ENCODE measurements at regions not wholly inside any gene's neighbourhood (a gene's known extent, or its start where the extent isn't known, plus 50 kb on each side); places are given as distances from the start of the nearest gene placed in this dataset.

- Histone ChIP-seq H3K4me3 (no peak overlapping the region), H3K27ac (no peak overlapping the region), H3K36me3 (no peaks in the 10 kb centered on the region), H3K4me1 (no peaks in the 10 kb centered on the region), H3K27me3 (no peaks in the 10 kb centered on the region), H3K9ac (ENCODE audit: low read depth in 2 of 2, low read length in 2 of 2) (no peak overlapping the region), H3K9me3 (no peaks in the 10 kb centered on the region)
- no peak for DNase-seq
- TF ChIP-seq, protein P1, sequence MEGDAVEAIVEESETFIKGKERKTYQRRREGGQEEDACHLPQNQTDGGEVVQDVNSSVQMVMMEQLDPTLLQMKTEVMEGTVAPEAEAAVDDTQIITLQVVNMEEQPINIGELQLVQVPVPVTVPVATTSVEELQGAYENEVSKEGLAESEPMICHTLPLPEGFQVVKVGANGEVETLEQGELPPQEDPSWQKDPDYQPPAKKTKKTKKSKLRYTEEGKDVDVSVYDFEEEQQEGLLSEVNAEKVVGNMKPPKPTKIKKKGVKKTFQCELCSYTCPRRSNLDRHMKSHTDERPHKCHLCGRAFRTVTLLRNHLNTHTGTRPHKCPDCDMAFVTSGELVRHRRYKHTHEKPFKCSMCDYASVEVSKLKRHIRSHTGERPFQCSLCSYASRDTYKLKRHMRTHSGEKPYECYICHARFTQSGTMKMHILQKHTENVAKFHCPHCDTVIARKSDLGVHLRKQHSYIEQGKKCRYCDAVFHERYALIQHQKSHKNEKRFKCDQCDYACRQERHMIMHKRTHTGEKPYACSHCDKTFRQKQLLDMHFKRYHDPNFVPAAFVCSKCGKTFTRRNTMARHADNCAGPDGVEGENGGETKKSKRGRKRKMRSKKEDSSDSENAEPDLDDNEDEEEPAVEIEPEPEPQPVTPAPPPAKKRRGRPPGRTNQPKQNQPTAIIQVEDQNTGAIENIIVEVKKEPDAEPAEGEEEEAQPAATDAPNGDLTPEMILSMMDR (IDR thresholded peaks at IDR 0.05), result no peak
- intact Hi-C loops (cut with DNase I), result no loop called here
These were observed 411.5 kb downstream of the TENT5A start for GRCh38 chr6:81340946-81341345.

DNA sequence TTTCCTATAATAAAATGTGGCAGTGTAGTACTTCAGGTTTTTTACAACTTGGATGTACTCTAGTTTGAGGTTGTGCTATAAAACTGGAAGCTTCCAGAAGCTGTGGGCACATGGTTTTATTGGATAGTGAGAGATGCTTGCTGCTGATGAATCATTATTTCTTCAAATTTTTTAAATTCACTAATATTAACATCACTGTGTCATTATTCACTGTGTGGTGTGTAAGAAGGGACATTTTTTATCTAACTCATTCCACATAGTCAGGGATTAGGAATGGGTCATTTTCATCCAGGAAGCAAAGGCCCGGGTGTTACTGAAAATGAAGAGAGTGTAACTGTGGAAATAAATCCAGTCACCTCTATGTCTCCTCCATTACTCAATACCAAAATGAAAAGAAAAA, 421.0 kb downstream of the TENT5A start:
- Histone ChIP-seq H3K36me3 (no peaks in the 10 kb centered on the region), H3K27me3 (no peaks in the 10 kb centered on the region), H3K27ac (no peak overlapping the region), H3K9ac (ENCODE audit: low read depth in 2 of 2, low read length in 2 of 2) (no peak overlapping the region), H3K4me1 (no peaks in the 10 kb centered on the region), H3K9me3 (no peaks in the 10 kb centered on the region), H3K4me3 (no peak overlapping the region)
- TF ChIP-seq, protein P1 (IDR thresholded peaks at IDR 0.05), result no peak
- intact Hi-C loops (cut with DNase I), result no loop called here
- DNase-seq, result no peak

DNA sequence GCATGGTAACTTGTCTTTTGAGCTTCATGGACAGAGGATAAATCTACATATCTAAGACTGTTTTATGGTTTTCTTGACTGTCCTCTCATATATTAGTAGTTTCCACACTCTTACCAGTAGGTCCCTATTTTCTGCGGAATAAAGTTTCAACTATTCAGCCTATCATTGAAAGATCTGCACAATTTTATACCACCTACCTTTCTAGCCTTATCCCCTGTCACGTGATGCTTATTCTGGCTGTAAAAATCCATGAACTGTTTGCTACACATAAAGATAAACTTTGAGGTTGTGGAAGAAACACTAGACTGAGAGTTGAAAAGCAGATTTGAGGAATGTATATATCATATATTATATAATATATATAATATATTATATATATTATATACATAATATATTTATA, 423.8 kb downstream of the TENT5A start:
- no peak overlapping the region for H3K27ac ChIP-seq
- H3K4me3 ChIP-seq, result no peak overlapping the region
- H3K4me1 ChIP-seq, result no peaks in the 10 kb centered on the region
- no peaks in the 10 kb centered on the region for H3K36me3 ChIP-seq
- no peaks in the 10 kb centered on the region for H3K27me3 ChIP-seq
- H3K9me3 ChIP-seq, result no peaks in the 10 kb centered on the region
- H3K9ac ChIP-seq (ENCODE audit: low read depth in 2 of 2, low read length in 2 of 2), result no peak overlapping the region
- TF ChIP-seq, protein P1 (IDR thresholded peaks at IDR 0.05), result no peak
- DNase-seq, result no peak
- intact Hi-C loops (cut with DNase I), result no loop called here

DNA sequence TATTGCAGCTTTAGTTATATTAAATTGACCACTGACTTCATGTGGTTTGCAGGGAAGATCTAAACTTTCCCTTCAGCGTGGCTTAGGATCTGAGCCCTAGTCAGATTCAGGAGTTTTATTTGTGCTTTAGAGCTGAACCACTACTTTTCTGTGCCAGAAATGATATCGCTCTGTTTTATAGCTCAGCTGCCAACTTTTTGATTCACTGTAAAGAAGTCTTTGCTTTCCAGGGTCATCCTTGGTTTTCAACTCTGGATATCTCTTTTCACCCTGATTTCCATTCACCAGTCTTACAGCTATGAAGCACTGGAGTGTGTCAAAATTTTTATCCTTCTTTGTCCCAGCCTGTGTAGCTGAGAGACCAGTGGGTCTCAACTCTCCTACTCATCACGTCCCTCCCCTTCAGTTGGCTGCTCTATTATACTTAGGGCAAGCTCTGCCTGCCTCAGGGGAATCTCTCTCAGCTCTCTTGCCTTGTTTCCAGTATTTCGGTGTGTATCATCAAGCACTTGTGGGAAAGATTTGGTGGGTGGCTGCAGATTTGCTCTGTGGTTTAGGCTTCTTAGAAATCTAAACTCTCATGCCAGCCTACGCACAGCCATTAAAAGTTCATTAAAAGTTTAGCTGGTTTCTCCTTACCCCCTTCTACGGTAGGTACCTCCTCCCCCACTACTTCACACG, 425.5 kb downstream of the TENT5A start:
- H3K27ac ChIP-seq, result no peak overlapping the region
- no peaks in the 10 kb centered on the region for H3K9me3 ChIP-seq
- no peak overlapping the region for H3K4me3 ChIP-seq
- no peaks in the 10 kb centered on the region for H3K4me1 ChIP-seq
- intact Hi-C loops (cut with DNase I), result no loop called here
- TF ChIP-seq, protein P1 (IDR thresholded peaks at IDR 0.05), result no peak
- no peaks in the 10 kb centered on the region for H3K36me3 ChIP-seq
- no peaks in the 10 kb centered on the region for H3K27me3 ChIP-seq
- no peak for DNase-seq
- no peak overlapping the region for H3K9ac ChIP-seq (ENCODE audit: low read depth in 2 of 2, low read length in 2 of 2)

DNA sequence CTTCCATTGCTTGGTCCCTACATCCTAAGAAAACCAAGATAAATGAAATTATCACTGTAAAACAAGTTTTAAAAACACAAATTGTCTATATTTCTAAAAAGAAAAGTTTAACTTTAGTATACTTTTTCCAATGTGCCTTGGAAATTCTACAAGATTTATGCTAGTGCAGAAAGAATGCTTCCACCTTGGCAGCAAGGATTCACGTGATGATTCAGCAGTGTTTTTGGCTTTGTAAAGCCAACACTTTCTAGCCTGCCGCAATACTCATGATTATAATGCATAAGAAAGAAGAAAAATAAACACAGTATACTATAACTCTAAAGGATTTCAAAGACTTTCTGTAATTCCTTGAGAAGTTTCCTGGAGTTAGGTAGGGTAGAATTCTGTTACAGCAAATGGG, 442.7 kb downstream of the TENT5A start:
- intact Hi-C loops (cut with DNase I), result no loop called here

More for the DNA sequence above, 442.7 kb downstream of the TENT5A start:
- Histone ChIP-seq H3K27me3 (no peaks in the 10 kb centered on the region), H3K9me3 (no peaks in the 10 kb centered on the region), H3K4me1 (no peaks in the 10 kb centered on the region), H3K9ac (ENCODE audit: low read depth in 2 of 2, low read length in 2 of 2) (no peak overlapping the region), H3K27ac (no peak overlapping the region), H3K4me3 (no peak overlapping the region), H3K36me3 (no peaks in the 10 kb centered on the region)
- no peak for DNase-seq
- TF ChIP-seq, protein P1 (IDR thresholded peaks at IDR 0.05), result no peak
